Fibroblast of villous mesenchyme (primary cell): ENCODE measurements at regions not wholly inside any gene's neighbourhood (a gene's known extent, or its start where the extent isn't known, plus 50 kb on each side); places are given as distances from the start of the nearest gene placed in this dataset.
"Not testable (repeated sequence)": the region's sequence is repeated elsewhere in the genome, so short reads cannot be mapped to it uniquely, and the experiment has no call there.

Source experiments
- DNase-seq: peaks from one replicate; pipeline ENCODE4 v3.0.0-alpha.2; 2010; ENCODE audit warnings: low read depth
- H3K4me3 ChIP-seq: 2 replicates; pipeline ENCODE4 v1.5.1; 2011; ENCODE audit warnings: low read depth, mild to moderate bottlenecking, low read length
- TF ChIP-seq, protein P1 (sequence below): IDR thresholded peaks from 2 replicates; pipeline ENCODE4 v1.5.1; 2012; ENCODE audit warnings: low read depth, mild to moderate bottlenecking, low read length; ENCODE audit not compliant: insufficient read depth

DNA sequence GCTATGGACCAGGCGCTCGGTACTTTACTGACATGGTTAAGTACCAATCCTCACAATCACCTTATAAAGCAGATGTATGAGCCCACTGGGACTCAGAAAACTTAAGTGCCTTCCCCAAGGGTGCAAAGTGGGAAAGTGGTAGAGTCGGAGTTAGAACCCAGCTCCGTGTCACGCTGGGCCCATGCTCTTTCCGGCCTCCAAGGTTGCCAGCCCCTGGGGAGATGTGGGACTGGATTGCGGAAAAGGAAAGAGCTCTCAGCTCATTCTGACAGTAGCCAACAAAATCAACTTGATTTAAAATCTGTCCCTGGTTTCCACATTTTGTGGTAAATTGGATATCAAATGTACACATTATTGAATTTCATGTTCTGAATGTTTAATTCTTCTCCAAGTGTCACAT is 403.8 kb downstream of the DCDC2C start:
- TF ChIP-seq, protein P1, sequence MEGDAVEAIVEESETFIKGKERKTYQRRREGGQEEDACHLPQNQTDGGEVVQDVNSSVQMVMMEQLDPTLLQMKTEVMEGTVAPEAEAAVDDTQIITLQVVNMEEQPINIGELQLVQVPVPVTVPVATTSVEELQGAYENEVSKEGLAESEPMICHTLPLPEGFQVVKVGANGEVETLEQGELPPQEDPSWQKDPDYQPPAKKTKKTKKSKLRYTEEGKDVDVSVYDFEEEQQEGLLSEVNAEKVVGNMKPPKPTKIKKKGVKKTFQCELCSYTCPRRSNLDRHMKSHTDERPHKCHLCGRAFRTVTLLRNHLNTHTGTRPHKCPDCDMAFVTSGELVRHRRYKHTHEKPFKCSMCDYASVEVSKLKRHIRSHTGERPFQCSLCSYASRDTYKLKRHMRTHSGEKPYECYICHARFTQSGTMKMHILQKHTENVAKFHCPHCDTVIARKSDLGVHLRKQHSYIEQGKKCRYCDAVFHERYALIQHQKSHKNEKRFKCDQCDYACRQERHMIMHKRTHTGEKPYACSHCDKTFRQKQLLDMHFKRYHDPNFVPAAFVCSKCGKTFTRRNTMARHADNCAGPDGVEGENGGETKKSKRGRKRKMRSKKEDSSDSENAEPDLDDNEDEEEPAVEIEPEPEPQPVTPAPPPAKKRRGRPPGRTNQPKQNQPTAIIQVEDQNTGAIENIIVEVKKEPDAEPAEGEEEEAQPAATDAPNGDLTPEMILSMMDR: no peak
- DNase-seq: no peak
- H3K4me3 ChIP-seq: no peak overlapping the region

DNA sequence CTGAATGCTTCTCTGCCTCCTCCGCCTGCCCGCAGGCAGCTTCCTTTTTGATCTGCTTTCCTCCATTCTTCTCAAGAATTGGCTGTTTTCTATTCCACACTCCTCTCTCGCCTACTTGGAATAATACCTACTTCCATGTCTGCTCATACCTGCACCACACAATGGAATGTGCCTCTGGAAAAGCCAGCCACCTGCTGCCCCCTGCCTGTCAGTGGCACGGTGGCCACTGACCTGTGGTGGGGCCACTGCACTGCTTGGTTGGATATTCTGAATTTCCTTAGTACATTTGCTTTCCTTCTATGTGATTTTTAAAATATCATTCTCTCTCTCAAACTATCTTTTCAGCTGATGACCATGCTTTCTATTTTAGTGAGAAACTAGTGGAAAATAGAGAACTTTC is 406.9 kb downstream of the DCDC2C start:
- DNase-seq: no peak
- TF ChIP-seq, protein P1: no peak
- no peak overlapping the region for H3K4me3 ChIP-seq

DNA sequence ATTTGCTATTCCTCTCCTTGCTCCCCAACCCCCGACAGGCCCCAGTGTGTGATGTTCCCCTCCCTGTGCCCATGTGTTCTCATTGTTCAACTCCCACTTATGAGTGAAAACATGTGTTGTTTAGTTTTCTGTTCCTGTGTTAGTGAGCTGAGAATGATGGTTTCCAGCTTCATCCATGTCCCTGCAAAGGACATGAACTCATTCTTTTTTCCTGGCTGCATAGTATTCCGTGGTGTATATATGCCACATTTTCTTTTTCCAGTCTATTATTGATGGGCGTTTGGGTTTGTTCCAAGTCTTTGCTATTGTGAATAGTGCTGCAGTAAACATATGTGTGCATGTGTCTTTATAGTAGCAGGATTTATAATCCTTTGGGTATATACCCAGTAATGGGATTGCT is 412.1 kb downstream of the DCDC2C start:
- not testable (repeated sequence) for DNase-seq

DNA sequence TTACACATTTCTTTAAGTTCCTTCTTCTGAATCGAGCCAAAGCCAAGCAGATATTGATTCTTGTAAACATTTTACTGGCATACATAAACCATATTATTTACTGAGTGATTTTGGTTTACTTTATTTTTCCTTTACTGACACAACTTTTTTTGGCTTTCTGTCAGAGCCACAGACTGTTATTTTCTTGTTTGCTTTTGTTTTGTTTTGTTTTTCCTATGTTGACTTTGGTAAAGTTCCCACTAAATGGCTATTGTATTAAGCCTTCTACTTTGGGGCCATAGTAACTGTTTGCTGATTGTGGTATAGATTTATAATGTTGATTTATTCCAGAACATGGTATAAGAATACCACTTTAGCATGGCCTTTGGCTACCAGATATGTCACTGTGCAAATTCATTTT is 419.4 kb downstream of the DCDC2C start:
- no peak for DNase-seq
- H3K4me3 ChIP-seq: no peak overlapping the region
- TF ChIP-seq, protein P1: no peak

More for the DNA sequence above, 412.1 kb downstream of the DCDC2C start:
- not testable (repeated sequence) for H3K4me3 ChIP-seq

DNA sequence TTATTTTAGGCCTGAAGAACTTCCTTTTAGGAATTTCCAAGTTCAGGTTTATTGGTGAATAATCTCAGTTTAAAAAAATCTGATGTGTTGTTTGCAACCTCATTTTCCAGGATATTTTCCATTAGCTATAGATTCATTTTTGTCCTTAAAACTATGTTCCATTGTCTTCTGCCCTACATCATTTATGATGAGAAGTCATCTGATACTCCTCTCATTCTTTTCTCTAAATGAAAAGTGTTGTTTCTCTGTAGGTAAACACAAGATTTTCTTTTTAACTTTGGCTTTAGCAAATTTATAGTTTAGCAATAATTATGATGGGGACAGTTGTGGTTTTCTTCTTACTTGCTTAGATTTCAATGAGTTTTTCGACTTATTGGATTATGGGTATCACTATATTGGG is 427.3 kb downstream of the DCDC2C start:
- no peak overlapping the region for H3K4me3 ChIP-seq
- TF ChIP-seq, protein P1: no peak

DNA sequence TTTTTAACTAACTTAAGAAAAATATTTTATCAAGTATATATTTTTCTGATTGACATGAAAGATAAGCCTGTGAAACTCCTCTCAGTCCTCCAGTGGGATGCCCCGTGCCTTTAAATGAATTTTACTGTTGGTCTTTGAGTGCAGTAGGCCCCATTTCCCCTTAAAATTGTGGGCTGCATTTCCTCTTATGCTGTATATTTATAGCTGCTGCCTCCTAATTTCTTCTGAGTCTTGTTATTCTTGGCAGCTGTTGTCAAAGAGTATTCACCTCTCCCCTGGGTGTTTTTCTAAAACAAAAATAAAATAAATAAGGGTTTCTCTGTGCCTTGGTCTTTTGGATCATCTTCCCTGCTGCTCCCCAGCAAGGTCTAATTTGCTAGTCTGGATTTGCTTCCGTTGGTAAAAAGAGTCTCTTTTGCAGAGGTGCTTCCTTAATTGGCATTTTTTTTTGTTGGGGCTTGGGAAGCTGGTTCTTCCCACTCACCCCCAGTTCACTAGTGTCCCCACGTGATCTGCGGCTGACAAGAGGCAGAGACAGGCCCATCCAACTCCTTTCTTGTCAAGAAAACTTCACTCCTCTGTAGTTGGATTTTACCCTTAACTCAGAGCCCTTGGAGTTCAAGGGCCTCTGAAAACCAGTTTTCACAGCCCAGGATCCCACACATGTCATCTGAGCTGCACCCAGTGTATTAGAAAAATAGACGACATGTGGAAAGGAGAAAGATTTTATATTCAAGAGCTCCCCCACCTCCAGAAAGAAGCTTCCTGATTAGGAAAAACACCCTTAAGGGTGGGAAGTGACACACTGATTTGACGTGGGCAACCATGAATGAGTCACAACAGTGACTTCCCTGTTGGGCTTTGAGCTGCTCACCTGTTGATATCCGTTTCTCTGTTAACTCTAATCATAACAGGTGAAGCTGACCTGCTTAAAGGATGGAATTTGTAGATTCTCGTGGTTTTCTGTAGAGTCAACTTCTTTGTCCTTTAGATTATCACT is 431.5 kb downstream of the DCDC2C start:
- H3K4me3 ChIP-seq: no peak overlapping the region
- TF ChIP-seq, protein P1: no peak
- no peak for DNase-seq

More for the DNA sequence above, 427.3 kb downstream of the DCDC2C start:
- no peak for DNase-seq

DNA sequence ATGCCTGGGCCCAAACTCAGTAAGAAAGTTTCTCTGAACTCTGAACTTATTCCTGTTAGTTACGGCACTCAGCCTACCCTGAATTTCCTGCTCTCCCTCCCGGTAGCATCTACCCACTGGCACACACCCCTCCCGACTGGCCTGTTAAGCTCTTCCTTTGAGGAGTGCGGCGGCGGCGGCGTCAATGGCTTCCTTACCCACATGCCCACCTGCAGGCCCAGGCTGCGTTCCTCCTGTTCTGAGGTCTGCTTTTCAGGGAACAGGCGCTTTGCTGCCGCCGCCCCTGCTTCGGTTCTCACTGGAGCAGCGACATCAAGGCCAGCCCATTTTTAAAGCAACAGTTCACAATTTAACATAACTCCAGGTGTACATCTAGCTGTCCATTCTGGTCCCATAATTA is 432.4 kb downstream of the DCDC2C start:
- DNase-seq: no peak
- TF ChIP-seq, protein P1: no peak
- no peak overlapping the region for H3K4me3 ChIP-seq
